ENCODE measurements at regions not wholly inside any gene's neighbourhood (a gene's known extent, or its start where the extent isn't known, plus 50 kb on each side); places are given as distances from the start of the nearest gene placed in this dataset.

DNA sequence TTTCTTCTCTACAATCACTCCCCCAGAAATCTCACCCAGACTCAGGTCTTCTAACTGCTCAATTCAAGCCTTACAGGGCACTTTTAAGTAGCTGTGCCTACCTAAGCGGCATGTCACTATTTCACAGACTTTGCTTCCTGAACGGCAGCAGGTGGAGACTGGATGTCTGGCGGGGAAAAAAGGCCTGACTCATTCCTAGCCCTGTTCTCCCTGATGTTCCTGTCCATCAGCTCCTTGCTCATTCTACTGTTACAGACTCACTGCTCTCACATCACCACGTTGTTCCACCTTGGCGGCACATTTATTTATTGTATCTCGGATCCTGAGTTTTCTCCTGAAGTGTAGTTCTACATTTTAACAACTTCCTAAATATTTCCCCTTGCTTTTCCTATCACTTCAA, 52.6 kb upstream of the ATP11B start:
- no peaks in the 10 kb centered on the region for H4K20me1 ChIP-seq (ENCODE audit: control insufficient read depth, insufficient read depth, low read depth, low read length)
- no peaks in the 10 kb centered on the region for H3K4me1 ChIP-seq (ENCODE audit: control insufficient read depth, low read length)
- no peaks in the 10 kb centered on the region for H3K9me3 ChIP-seq (ENCODE audit: control insufficient read depth, insufficient read depth, low read length)
- no peak overlapping the region for H3K4me3 ChIP-seq (ENCODE audit: low read length)
- no peaks in the 10 kb centered on the region for H3K79me2 ChIP-seq (ENCODE audit: control insufficient read depth, low read length)
- no peak overlapping the region for H3K27ac ChIP-seq (ENCODE audit: low read depth, low read length)
- H3F3A ChIP-seq (ENCODE audit: control insufficient read depth, insufficient read depth) = no peaks in the 10 kb centered on the region
- no peak overlapping the region for H3K4me2 ChIP-seq (ENCODE audit: low read length)
- peaks cover 9% of the 10 kb centered on the region for H3K27me3 ChIP-seq (ENCODE audit: control insufficient read depth, low read length)
- H3K36me3 ChIP-seq (ENCODE audit: control insufficient read depth, low read length) = no peaks in the 10 kb centered on the region
- H3K9me2 ChIP-seq (replicated peaks; ENCODE audit: control insufficient read depth, low read length) = no peaks in the 10 kb centered on the region
- TF ChIP-seq CTCF (IDR thresholded peaks at IDR 0.05; ENCODE audit: low read depth, low read length, poor library complexity, severe bottlenecking) = no peak
- TF ChIP-seq EZH2phosphoT487 (IDR thresholded peaks at IDR 0.05; ENCODE audit: borderline replicate concordance, low read length) = no peak

DNA sequence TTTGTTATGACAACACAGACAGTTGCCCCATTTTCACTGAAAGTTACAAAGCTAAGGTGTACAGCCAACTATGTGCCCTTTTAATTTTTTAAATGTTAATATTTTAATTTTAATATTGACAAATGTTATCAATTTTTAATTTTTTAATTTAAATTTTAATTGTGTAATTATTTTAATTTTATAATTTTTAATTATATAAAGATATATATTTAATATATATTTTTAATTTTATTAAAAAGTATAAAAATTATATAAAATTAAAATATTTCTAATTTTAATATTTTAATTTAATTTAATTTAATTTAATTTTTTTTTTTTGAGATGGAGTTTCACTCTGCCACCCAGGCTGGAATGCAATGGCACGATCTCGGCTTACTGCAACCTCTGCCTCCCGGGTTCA, 52.1 kb upstream of the ATP11B start:
- no peaks in the 10 kb centered on the region for H3K9me2 ChIP-seq (replicated peaks; ENCODE audit: control insufficient read depth, low read length)
- H3K79me2 ChIP-seq (ENCODE audit: control insufficient read depth, low read length) = no peaks in the 10 kb centered on the region
- no peaks in the 10 kb centered on the region for H4K20me1 ChIP-seq (ENCODE audit: control insufficient read depth, insufficient read depth, low read depth, low read length)
- H3K36me3 ChIP-seq (ENCODE audit: control insufficient read depth, low read length) = no peaks in the 10 kb centered on the region
- H3K9me3 ChIP-seq (ENCODE audit: control insufficient read depth, insufficient read depth, low read length) = no peaks in the 10 kb centered on the region
- H3F3A ChIP-seq (ENCODE audit: control insufficient read depth, insufficient read depth) = no peaks in the 10 kb centered on the region
- H3K27ac ChIP-seq (ENCODE audit: low read depth, low read length) = no peak overlapping the region
- H3K27me3 ChIP-seq (ENCODE audit: control insufficient read depth, low read length) = peaks cover 7% of the 10 kb centered on the region
- no peaks in the 10 kb centered on the region for H3K4me1 ChIP-seq (ENCODE audit: control insufficient read depth, low read length)
- no peak overlapping the region for H3K4me2 ChIP-seq (ENCODE audit: low read length)
- TF ChIP-seq EZH2phosphoT487 (IDR thresholded peaks at IDR 0.05; ENCODE audit: borderline replicate concordance, low read length) (no peak), CTCF (IDR thresholded peaks at IDR 0.05; ENCODE audit: low read depth, low read length, poor library complexity, severe bottlenecking) (no peak)
- H3K4me3 ChIP-seq (ENCODE audit: low read length) = no peak overlapping the region
